Body of pancreas (tissue), 4 donors: ENCODE measurements at regions not wholly inside any gene's neighbourhood (a gene's known extent, or its start where the extent isn't known, plus 50 kb on each side); places are given as distances from the start of the nearest gene placed in this dataset.

ENCODE experiments used
- CTCF ChIP-seq, 7 experiments: fragments of 450-650 bp in 4 of 7; fragments of 200-600 bp in 3 of 7; sonication (generic) in 3 of 7; IDR thresholded peaks; one replicate each; pipeline ENCODE4 v1.5.1; 2016 to 2019; ENCODE audit warnings: antibody characterized with exemption in 7 of 7
- POLR2A ChIP-seq, 3 donors: fragments of 450-650 bp; IDR thresholded peaks; one replicate each; pipeline ENCODE4 v1.6.1; 2016; ENCODE audit warnings: antibody characterized with exemption in 3 of 3, mild to moderate bottlenecking in 2 of 3

GRCh38 chr6:134443009-134443408, 125.1 kb upstream of the SGK1 start:
- no peak for TF ChIP-seq POLR2A (IDR thresholded peaks at IDR 0.05)
- TF ChIP-seq CTCF (IDR thresholded peaks at IDR 0.05) = no peak
